Head of caudate nucleus (tissue), 42 donors: ENCODE measurements at regions not wholly inside any gene's neighbourhood (a gene's known extent, or its start where the extent isn't known, plus 50 kb on each side); places are given as distances from the start of the nearest gene placed in this dataset.
A peak's percentile ranks its signal among the peaks of the same experiment; 100 is the strongest.

ENCODE experiments used
- DNase-seq, 42 donors: peaks; one replicate each; pipeline versions ENCODE4 v3.0.0 to v3.0.0-alpha.2; 2020 to 2021; ENCODE audit warnings: mixed read lengths in 7 of 42
- intact Hi-C: fragments of 100-400 bp; cut with DNase I; formaldehyde crosslinking; loops from one replicate; pipeline ENCODE4 v1.15.0; 2022

DNA sequence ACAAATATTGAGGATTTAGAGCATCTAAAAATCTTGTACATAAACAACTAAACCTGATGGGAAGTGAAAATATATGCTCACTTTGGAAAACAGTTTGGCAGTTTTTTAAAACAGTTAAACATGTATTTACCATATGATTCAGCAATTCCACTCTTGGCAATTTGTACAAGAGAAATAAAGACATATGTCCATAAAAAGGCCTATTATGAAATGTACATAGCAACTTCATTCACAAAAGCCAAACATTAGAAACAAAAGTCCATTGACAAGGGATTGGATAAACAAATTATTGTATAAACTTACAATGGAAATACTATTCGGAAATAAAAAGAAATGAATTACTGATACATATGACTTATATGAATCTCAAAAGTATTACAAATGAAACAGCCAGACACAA is 196.2 kb upstream of the SLC24A2 start:
- intact Hi-C loops, result no loop called here
- no peak for DNase-seq

DNA sequence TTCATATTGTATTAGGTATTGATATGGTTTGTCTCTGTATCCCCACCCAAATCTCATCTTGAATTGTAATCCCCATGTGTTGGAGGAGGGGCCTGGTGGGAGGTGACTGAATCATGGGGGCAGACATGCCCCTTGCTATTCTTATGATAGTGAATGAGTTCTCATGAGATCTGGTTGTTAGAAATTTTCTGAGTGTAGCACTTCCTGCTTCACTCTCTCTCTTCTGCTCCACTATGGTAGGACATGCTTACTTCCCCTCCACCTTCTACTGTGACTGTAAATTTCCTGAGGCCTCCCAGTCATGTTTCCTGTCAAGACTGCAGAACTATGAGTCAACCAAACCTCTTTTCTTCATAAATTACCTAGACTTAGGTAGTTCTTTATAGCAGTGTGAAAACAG is 187.4 kb upstream of the SLC24A2 start:
- intact Hi-C loops, result no loop called here
- no peak for DNase-seq

DNA sequence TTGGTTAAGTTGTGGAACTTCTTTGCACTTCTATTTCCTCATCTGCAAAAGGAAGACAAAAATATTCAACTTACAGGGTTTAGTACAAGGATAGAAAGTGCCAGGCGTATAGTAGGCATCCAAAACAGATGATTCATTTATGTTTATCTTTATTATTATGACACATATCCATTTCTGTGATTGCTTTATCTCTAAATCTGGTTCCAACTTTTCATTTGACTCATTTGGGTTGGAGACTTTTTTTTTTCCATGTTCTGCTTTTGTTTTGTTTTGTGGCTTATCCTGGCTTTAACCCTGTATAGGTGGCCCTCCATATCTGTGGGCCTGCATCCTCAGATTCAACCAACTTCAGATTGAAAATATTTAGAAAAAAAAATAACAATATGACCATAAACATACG is 186.7 kb upstream of the SLC24A2 start:
- DNase-seq, result no peak
- intact Hi-C loops, result no loop called here

DNA sequence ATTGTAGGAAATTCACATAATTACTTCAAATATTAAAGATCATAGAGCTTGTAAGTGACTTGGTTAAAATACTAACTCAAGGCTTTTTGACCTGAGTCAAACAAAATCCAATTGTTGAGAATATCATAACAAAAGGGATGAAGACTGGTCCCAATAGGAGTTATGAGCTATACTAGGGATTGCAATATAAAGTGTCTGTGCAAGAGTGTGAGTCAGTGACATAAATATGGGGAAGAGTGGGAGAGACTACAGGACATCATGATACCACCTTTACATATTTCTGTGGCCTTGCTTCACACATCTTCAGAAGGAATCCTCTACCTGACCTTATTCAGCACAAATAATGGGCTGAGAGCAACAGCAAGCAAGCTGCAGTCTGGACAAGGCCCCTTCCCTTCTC is 180.9 kb upstream of the SLC24A2 start:
- intact Hi-C loops, result no loop called here

DNA sequence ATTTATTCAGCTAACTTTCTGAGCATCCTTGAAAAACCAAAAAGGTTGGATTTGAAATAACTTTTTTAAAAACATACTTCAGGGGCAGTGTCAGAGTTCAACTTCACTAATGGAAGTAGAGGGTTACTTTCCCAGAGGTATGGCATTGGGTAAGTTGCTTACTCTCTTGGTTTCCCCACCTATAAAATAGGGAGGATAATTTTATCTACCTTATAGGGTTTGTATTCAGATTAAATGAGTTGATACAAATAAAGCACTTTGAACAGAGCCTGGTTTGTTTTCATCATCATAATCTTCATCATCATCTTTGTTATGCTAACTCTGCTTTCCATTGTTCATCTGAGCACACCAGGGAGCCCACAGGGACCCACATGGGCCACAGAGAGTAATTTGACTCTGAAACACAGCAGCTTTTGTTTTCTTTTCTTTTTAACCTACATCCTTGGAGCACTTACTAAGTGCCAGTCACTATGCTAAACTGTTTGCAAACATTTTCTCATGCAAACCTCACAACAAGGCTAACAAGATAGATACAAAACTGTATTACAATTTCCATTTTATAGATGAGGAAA is 179.1 kb upstream of the SLC24A2 start:
- intact Hi-C loops, result no loop called here
- DNase-seq, result no peak

More for the DNA sequence above, 180.9 kb upstream of the SLC24A2 start:
- DNase-seq, result no peak

GRCh38 chr9:19967216-19967887 is 178.5 kb upstream of the SLC24A2 start:
- DNase-seq, result no peak
- intact Hi-C loops, result no loop called here

GRCh38 chr9:19965336-19965735 is 176.5 kb upstream of the SLC24A2 start:
- DNase-seq, result no peak
- intact Hi-C loops, result no loop called here

- DNase-seq, result no peak
- intact Hi-C loops, result no loop called here
Observed at GRCh38 chr9:19947996-19948395, 159.2 kb upstream of the SLC24A2 start.

- peak in 15 of 42 donors; percentile 13 to 49 (median 35) for DNase-seq
- intact Hi-C loops, result no loop called here
Observed at GRCh38 chr9:19946441-19947109, 157.7 kb upstream of the SLC24A2 start.

DNA sequence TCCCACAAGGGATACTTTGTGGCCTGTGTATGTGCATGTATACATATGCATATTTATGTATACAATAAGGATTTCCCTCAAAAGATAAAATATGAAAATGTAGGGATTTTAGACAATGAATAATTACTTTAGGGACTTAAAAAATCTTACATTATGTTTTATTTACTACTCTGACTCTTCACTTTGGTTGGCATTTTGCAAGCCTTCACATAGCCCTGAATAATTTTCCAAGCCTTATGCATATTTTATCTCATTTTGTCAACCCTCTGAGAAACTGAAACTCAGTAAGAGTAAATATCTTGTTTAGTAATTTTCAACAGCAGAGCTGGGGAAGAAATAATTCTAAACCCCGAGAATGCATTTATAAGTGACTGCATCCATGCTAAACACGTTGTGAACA is 153.0 kb upstream of the SLC24A2 start:
- intact Hi-C loops, result no loop called here
- no peak for DNase-seq

DNA sequence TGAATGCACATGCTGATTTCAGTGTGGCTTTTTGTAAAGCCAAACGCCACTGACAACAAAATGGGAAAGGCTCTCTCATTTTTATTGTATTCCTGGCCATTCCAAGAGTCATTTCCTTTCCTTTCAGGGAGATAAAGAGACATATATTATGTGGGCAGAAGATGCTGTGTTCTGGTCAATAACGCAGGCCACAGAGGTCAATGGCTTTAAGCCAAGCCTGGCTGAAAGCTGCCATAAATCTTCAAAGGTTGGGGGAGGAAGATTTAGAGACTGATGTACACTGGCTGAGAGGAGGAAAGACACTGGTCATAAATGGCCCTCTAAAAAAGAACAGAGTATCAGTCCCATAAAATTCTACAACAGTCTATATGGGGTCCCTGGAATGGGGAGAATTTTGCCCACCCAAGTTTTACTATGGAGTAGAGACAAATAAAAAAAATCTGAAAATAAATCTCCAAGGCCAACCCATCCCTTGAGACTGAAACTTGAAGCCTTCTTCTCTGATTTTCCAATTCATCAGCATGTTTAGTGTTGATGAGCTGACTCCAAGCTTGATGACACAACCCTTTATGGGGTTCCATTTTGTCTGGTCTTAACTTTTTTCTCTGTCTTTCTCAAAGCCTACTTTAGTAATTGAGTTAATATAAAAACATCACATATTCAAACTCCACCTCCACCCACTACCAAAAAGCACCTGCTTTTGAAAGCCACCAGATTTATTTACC is 152.1 kb upstream of the SLC24A2 start:
- intact Hi-C loops, result no loop called here
- DNase-seq, result no peak

DNA sequence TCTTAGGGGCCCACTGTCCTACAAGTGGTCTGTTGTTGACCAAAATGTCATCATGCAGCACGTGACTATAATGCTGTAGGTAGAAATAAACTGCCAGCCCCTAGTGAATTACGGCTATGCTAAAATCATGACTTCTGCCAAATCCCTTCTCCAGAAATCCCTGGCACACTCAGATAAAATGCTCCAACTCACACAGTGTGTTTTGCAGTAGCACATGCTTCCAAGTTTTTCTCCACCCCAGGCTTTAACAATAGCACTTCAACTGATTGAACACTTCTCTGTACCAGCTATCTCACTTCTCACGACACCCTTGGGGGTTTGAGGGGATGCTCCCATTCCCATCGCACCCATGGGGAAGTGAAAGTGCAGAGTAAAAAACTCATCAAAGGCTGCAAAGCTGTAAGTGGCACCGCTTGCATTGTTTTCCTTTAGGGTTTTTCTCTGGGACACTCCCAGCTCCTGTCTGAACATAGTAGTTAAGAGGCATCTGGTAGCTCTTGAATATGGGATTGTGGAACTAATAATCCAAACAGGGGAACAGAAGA is 151.0 kb upstream of the SLC24A2 start:
- intact Hi-C loops, result no loop called here
- no peak for DNase-seq

DNA sequence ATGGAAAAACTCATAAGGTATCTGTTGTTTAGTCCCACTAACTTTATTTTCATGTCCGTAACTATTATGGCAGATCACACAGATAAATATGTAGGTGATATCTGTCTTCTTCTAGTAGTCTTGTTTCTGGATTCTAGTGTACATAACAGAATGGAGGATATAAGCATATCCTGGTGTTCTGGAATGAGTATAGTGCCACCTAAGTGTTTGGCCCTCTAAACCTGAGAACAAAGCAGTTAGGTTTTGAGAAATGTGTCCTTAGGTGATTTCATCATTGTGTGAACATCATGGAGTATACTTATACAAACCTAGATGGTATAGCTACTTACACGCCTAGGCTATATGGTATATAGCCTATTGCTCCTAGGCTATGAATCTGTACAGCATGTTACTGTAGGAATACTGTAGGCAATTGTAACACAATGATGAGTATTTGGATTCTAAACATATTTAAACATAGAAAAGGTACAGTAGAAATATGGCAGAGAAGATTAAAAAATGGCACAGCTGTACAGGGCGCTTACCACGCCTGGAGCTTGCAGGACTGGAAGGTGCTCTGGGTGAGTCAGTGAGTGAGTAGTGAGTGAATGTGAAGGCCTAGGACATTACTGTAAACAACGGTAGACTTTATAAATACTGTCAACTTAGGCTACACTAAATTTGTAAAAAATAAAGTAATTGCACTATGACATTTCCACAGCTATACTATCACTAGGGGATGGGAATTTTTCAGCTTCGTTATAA is 150.3 kb upstream of the SLC24A2 start:
- DNase-seq, result no peak
- intact Hi-C loops, result no loop called here

GRCh38 chr9:19937121-19937520 is 148.3 kb upstream of the SLC24A2 start:
- intact Hi-C loops, result no loop called here
- no peak for DNase-seq

GRCh38 chr9:19936598-19936997 is 147.8 kb upstream of the SLC24A2 start:
- DNase-seq, result no peak
- intact Hi-C loops, result no loop called here

GRCh38 chr9:19935422-19935821 is 146.6 kb upstream of the SLC24A2 start:
- no peak for DNase-seq
- intact Hi-C loops, result no loop called here

- DNase-seq, result peak in 27 of 42 donors; percentile 9 to 65 (median 24)
- intact Hi-C loops, result no loop called here
Observed at GRCh38 chr9:19934301-19934871, 145.5 kb upstream of the SLC24A2 start.

DNA sequence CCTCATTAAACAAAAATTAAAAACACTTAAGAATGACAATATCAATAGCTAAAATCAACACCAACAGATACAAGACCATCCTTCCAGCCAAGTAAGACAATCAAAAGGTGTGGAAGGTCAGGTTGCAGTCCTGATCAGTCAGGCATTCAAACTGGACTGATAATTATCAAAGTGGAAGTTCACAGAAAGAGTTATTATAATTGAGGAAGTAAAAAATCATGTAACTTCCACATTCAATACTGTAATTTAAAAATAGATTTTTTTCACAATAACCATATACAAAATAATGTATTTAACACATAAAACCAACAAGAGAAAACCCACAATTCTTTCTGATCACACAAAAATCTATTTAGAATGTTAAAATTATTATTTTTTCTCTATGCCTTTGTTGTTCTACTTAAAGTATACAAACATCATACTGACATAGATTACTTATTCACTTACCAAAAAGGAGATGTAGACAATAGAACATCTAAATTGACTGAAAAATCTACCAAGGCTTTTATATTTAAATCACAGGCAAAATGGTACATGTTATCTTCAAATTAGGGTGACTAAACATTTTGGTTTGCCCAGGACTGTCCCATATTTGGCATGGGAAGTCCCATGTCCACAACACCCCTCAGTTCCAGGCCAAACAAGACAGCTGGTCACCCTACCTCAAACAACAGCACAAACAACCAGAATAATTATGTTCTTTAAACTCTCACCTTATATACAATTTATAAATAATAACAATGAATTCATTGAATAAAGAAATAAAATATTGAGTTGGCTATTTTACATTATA is 142.5 kb upstream of the SLC24A2 start:
- intact Hi-C loops, result no loop called here
- no peak for DNase-seq
